GM12892 (cell line): ENCODE measurements at regions not wholly inside any gene's neighbourhood (a gene's known extent, or its start where the extent isn't known, plus 50 kb on each side); places are given as distances from the start of the nearest gene placed in this dataset.

Experiments
- DNase-seq: peaks from one replicate; pipeline ENCODE4 v3.0.0; 2011; ENCODE audit not compliant: insufficient read length
- FAIRE-seq: peaks from 2 replicates; lab custom pipeline; 2011; peaks lifted over from hg19 to GRCh38; lab: Jason Lieb, UNC
- POLR2A ChIP-seq: IDR thresholded peaks from 2 replicates; pipeline ENCODE4 v1.6.1; 2011; ENCODE audit warnings: low read depth, low read length, control low read depth
- POLR2AphosphoS5 ChIP-seq: IDR thresholded peaks from 2 replicates; pipeline ENCODE4 v1.6.1; 2011; ENCODE audit warnings: low read depth, low read length, control low read depth
- TAF1 ChIP-seq: IDR thresholded peaks from 2 replicates; pipeline ENCODE4 v1.6.1; 2011; ENCODE audit warnings: low read depth, mild to moderate bottlenecking, control low read depth, low read length, borderline replicate concordance

- FAIRE-seq (no peak), DNase-seq (no peak)
- no peak for TF ChIP-seq POLR2AphosphoS5
- TF ChIP-seq POLR2A = no peak
- TF ChIP-seq TAF1 = no peak
These were observed 49.8 kb upstream of the ANO6 start for GRCh38 chr12:45166056-45166455.
